Lower leg skin (tissue), 4 donors: ENCODE measurements at regions not wholly inside any gene's neighbourhood (a gene's known extent, or its start where the extent isn't known, plus 50 kb on each side); places are given as distances from the start of the nearest gene placed in this dataset.

ENCODE experiments used
- DNase-seq, 2 donors: peaks; one replicate each; pipeline ENCODE4 v3.0.0-alpha.2; 2019; ENCODE audit warnings: low spot score in 2 of 2
- H3K4me3 ChIP-seq: fragments of 200-600 bp; sonication (generic); 2 replicates; pipeline ENCODE4 v1.5.1; 2017; ENCODE audit warnings: mild to moderate bottlenecking, low read depth; ENCODE audit not compliant: poor library complexity, severe bottlenecking
- POLR2A ChIP-seq, 2 donors: fragments of 450-650 bp; IDR thresholded peaks; one replicate each; pipeline ENCODE4 v1.6.1; 2016 to 2017; ENCODE audit warnings: antibody characterized with exemption in 2 of 2, mild to moderate bottlenecking in 1 of 2, moderate library complexity in 1 of 2
- WGBS, 2 donors: methylation state at CpG; one replicate each; pipeline ENCODE4 v1.1.5; 2018; 5-methylcytosine and 5-hydroxymethylcytosine counted together
- intact Hi-C: fragments of 100-400 bp; cut with DNase I; formaldehyde crosslinking; loops from one replicate; pipeline ENCODE4 v1.15.0; 2023; ENCODE audit warnings: low total_unique reads
- TF ChIP-seq, protein P1 (sequence below), 3 donors: fragments of 450-650 bp; IDR thresholded peaks; one replicate each; pipeline ENCODE4 v1.5.1; 2016; ENCODE audit warnings: antibody characterized with exemption in 3 of 3, mild to moderate bottlenecking in 3 of 3, moderate library complexity in 2 of 3

DNA sequence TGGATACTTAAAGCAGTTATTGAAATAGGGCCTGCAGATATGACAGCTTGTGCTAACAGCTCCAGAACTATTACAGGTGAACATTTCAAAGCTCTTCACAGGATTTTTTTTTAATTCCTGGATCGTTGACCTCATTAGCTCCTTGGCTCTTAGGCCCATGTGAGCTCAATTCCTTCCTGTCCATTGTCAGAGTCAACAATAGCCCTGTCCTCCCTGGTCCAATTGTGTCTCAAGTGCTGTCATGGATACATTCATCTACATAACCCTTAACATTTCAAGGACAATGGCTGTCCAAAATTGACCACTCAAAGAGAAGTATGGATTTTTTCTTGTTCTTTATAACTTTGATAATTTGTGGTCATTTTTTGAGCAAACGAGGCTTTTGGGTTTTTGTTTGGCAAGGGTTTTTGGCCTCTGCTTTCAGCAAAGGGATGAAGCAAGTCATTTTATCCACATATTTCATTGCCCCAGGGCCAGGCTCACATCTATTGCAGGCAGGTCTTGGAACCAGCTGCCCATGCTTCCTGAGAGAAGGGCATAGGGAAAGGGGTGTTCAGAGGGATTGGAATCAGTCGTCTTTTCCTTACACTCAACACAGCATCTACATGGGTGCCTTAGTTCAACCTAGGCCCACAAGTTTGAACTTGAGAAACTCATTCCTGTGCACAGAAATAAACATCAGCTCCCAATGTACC lies 282.1 kb downstream of the TPBG start:
- WGBS, 2 donors = 47 to 51% methylated on average over 3 of the region's 3 CpGs
- no peak for DNase-seq
- intact Hi-C loops = loop anchor here (2.0 kb wide), 1 partner anchor 55 kb away; no protein-coding TSS in a partner anchor
- TF ChIP-seq, protein P1, sequence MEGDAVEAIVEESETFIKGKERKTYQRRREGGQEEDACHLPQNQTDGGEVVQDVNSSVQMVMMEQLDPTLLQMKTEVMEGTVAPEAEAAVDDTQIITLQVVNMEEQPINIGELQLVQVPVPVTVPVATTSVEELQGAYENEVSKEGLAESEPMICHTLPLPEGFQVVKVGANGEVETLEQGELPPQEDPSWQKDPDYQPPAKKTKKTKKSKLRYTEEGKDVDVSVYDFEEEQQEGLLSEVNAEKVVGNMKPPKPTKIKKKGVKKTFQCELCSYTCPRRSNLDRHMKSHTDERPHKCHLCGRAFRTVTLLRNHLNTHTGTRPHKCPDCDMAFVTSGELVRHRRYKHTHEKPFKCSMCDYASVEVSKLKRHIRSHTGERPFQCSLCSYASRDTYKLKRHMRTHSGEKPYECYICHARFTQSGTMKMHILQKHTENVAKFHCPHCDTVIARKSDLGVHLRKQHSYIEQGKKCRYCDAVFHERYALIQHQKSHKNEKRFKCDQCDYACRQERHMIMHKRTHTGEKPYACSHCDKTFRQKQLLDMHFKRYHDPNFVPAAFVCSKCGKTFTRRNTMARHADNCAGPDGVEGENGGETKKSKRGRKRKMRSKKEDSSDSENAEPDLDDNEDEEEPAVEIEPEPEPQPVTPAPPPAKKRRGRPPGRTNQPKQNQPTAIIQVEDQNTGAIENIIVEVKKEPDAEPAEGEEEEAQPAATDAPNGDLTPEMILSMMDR (IDR thresholded peaks at IDR 0.05) = no peak
- no peak for TF ChIP-seq POLR2A (IDR thresholded peaks at IDR 0.05)
- H3K4me3 ChIP-seq = no peak overlapping the region

DNA sequence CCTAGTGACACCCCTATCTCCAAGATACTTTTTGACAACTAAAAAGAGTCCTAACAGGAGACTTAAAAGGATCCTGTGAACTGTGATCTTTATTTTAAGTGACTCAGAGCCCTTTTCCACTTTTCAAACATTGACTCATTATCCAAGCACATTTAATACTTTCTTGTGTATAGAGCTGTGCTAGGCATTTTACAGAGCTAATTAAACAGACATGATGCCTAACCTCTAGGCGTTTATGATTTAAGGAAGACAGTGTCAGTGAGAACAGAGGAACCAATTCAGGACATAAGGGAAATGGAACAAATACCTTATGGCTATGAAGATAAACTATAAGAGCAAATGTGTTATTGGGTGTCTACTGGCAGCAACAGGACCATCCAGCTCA lies 282.6 kb downstream of the TPBG start:
- WGBS, 2 donors = 31 to 59% methylated on average over 1 of the region's 1 CpG
- intact Hi-C loops = loop anchor here (2.0 kb wide), 1 partner anchor 55 kb away; no protein-coding TSS in a partner anchor
- TF ChIP-seq, protein P1 (IDR thresholded peaks at IDR 0.05) = no peak
- no peak overlapping the region for H3K4me3 ChIP-seq
- no peak for DNase-seq

DNA sequence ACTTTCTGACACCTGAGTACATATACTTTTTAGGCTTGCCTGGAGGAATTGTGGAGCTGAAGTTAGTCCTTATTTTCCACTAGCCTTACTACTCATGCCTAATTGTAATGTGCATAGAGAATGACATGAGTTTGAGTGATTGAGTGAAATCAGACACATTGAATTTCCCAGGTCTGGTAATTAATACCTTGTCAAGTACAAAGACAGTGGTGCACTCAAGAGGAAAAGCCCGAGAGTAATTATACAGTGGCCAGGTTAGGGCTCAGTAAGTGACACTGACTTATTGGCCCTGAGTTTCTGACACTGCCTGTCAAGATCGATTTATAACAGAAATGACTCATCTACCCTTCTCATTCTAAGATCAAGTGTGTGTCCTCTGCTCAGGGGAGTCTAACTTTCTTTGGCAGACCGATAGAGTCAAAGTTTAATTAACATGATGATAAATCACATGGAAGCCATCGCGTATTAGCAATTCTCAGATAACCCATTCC lies 288.3 kb downstream of the TPBG start:
- TF ChIP-seq, protein P1 (IDR thresholded peaks at IDR 0.05) = no peak
- no peak for TF ChIP-seq POLR2A (IDR thresholded peaks at IDR 0.05)
- no peak overlapping the region for H3K4me3 ChIP-seq
- intact Hi-C loops = no loop called here
- DNase-seq = no peak
- 66 to 69% methylated on average over 5 of the region's 5 CpGs for WGBS, 2 donors

DNA sequence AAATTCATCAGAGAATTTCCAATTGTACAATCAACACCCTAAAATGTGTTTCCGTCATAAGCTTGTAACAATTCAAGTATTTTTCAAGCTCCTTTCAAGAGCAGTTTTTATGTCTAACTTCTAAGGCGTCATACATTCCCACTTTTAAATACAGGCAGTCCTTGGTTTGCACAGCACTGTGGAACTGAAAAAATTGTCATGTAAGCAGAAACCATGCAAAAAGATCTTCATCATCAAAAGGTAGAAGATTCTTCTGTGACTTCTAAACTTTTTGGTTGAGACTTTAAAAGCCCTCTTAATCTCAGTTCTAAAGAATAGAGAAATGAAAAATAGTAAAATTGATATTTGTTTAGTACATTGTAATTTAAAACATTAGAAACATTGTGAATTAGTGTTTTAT lies 315.6 kb downstream of the TPBG start:
- TF ChIP-seq POLR2A (IDR thresholded peaks at IDR 0.05) = no peak
- TF ChIP-seq, protein P1 (IDR thresholded peaks at IDR 0.05) = no peak
- H3K4me3 ChIP-seq = no peak overlapping the region
- 89 to 94% methylated on average over 2 of the region's 2 CpGs for WGBS, 2 donors
- no peak for DNase-seq
- intact Hi-C loops = no loop called here

DNA sequence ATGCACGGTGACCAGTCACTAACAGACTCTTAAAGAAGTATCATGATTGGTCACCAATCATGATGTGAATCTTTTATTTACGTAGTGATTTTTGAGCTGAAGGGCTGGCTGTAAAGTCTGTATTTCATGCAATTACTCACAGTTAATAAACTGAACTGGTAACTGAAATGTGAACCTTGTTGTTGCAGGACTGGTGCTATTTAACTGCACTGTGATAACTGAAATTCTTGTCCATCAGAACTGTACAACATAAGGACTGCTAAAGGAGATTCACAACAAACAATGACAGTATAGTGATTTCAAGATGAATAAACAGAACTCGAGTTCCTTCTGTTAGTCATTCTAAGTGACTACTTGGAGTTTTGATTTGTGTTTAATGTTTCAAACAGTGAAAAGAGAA lies 316.6 kb downstream of the TPBG start:
- H3K4me3 ChIP-seq = no peak overlapping the region
- DNase-seq = no peak
- TF ChIP-seq, protein P1 (IDR thresholded peaks at IDR 0.05) = no peak
- TF ChIP-seq POLR2A (IDR thresholded peaks at IDR 0.05) = no peak
- intact Hi-C loops = no loop called here
- WGBS, 2 donors = 80 to 83% methylated on average over 3 of the region's 3 CpGs
